Mucosa of rectum (tissue), 2 donors: ENCODE measurements at regions not wholly inside any gene's neighbourhood (a gene's known extent, or its start where the extent isn't known, plus 50 kb on each side); places are given as distances from the start of the nearest gene placed in this dataset.
"Not testable (repeated sequence)": the region's sequence is repeated elsewhere in the genome, so short reads cannot be mapped to it uniquely, and the experiment has no call there.

ENCODE experiments used
- H3K27ac ChIP-seq, 2 donors: one replicate each; pipeline ENCODE4 v1.7.0; 2013; ENCODE audit warnings: inconsistent platforms in 2 of 2, low read depth in 2 of 2, low read length in 2 of 2
- H3K27me3 ChIP-seq, 2 donors: one replicate each; pipeline ENCODE4 v1.7.0; 2013; ENCODE audit warnings: low read length in 2 of 2; ENCODE audit not compliant: control insufficient read depth in 2 of 2, insufficient read depth in 2 of 2
- H3K36me3 ChIP-seq, 2 donors: one replicate each; pipeline ENCODE4 v1.7.0; 2013; ENCODE audit warnings: low read length in 2 of 2; ENCODE audit not compliant: control insufficient read depth in 2 of 2, insufficient read depth in 2 of 2
- H3K4me1 ChIP-seq, 2 donors: one replicate each; pipeline ENCODE4 v1.7.0; 2013; ENCODE audit warnings: low read length in 2 of 2, mild to moderate bottlenecking in 1 of 2; ENCODE audit not compliant: control insufficient read depth in 2 of 2, insufficient read depth in 2 of 2
- H3K4me3 ChIP-seq, 2 donors: one replicate each; pipeline ENCODE4 v1.7.0; 2013; ENCODE audit warnings: low read length in 2 of 2
- H3K9ac ChIP-seq, 2 donors: one replicate each; pipeline ENCODE4 v1.7.0; 2013; ENCODE audit warnings: low read length in 2 of 2, low read depth in 1 of 2, mild to moderate bottlenecking in 1 of 2
- H3K9me3 ChIP-seq, 2 donors: one replicate each; pipeline ENCODE4 v1.7.0; 2013; ENCODE audit warnings: low read length in 2 of 2; ENCODE audit not compliant: control insufficient read depth in 2 of 2
- donor health status: healthy.
- donor health status: Normal muscosa, but diverticular disease.

DNA sequence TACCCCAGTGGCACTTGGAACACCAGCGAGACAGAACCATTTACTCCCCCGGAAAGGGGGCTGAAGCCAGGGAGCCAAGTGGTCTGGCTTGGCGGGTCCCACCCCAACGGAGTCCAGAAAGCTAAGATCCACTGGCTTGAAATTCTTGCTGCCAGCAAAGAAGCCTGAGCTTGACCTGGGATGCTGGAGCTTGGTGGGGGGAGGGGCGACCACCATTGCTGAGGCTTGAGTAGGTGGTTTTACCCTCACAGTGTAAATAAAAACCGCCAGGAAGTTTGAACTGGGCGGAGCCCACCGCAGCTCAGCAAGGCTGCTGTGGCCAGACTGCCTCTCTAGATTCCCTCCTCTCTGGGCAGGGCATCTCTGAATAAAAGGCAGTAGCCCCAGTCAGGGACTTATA is 62.8 kb downstream of the RPS24 start:
- not testable (repeated sequence) for H3K36me3 ChIP-seq, H3K9ac ChIP-seq, H3K4me1 ChIP-seq, H3K9me3 ChIP-seq, H3K4me3 ChIP-seq, H3K27me3 ChIP-seq, H3K27ac ChIP-seq

DNA sequence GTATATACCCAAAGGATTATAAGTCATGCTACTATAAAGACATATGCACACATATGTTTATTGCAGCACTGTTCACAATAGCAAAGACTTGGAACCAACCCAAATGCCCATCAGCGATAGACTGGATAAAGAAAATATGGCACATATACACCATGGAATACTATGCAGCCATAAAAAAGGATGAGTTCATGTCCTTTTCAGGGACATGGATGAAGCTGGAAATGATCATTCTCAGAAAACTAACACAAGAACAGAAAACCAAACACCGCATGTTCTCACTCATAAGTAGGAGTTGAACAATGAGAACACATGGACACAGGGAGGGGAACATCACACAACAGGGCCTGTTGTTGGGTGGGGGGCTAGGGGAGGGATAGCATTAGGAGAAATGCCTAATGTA is 68.9 kb downstream of the RPS24 start:
- H3K4me3 ChIP-seq, H3K4me1 ChIP-seq, H3K9ac ChIP-seq, H3K27me3 ChIP-seq, H3K9me3 ChIP-seq, H3K36me3 ChIP-seq, H3K27ac ChIP-seq: not testable (repeated sequence)

DNA sequence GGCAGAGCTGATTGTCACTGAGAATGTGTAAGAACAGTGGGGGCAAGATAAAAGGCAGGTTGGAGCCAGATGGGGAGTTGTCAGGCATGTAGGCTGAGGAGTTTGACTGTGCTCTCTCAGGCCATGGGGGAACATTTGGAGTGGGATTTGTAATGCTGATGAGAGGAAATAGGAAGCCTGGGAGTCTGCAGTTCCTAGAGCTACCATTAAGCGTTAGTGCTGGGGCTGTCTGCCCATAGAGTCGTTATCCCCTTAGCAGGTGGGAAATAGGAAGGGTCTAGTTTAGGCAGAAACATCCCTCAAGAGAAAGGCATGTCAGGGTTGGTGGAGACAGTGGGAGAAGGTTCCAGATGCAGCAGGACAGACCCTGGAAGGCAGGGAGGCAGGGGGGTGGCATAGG is 75.5 kb downstream of the RPS24 start:
- Histone ChIP-seq H3K9ac (no peak overlapping the region), H3K27me3 (peaks cover 0 to 2% of the 10 kb centered on the region in 2 donors), H3K9me3 (no peaks in the 10 kb centered on the region), H3K27ac (no peak overlapping the region), H3K36me3 (no peaks in the 10 kb centered on the region), H3K4me1 (no peaks in the 10 kb centered on the region), H3K4me3 (no peak overlapping the region)

DNA sequence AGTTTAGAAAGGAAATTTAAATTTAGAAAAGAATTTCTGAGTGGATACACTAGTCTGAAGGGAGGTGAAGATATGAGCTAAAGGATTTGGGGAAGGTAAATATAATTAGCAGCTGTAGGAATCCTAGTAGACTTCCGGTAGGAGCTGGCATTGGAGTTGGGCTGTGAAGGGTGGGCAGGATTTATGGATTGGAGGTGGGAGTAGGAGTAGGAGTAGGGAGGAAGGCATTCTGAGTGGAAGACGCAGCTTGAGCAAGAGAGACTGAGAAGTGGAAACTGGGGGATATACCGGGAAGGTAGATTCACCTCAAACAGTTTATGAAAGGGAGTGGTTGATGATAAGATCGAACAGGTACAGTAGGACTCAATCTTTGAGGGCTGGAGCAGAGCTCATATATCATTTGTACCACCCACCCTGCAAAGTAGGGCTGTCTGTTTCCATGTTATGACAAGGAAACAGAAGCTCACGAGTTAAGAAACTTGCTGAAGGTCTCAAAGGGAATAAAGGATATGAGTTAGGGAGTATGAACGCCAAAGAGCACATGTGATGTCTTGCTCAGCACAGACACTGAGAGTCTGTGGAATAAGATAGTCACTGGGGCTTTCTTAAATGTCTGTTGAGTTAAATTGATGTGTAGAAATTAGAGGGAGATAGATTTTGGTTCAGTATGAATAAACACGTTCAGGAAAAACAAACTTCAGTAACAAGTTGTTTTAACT is 81.6 kb downstream of the RPS24 start:
- H3K9ac ChIP-seq = no peak overlapping the region
- no peak overlapping the region for H3K4me3 ChIP-seq
- H3K27me3 ChIP-seq = peaks cover 0 to 8% of the 10 kb centered on the region in 2 donors
- H3K36me3 ChIP-seq = no peaks in the 10 kb centered on the region
- no peak overlapping the region for H3K27ac ChIP-seq
- no peaks in the 10 kb centered on the region for H3K9me3 ChIP-seq
- no peaks in the 10 kb centered on the region for H3K4me1 ChIP-seq

DNA sequence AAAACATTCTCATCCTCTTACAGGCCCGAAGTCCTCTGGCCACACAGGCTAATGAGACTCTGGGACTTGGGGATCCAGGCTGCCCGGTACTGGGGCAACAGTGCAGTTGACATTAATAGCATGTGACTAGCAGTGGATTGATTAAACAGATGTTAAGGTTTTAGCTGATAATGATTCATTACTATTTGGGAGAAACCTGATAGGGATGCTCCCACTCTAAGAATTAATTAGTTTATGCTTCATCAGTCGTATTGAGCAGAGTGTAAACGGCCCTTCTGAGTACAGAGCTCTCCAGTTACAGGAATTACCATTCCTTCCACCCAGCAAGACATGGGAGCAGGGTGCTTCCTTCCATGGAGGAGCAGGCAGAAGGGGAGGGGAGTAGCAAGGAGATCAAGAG is 82.7 kb downstream of the RPS24 start:
- H3K27ac ChIP-seq = no peak overlapping the region
- H3K4me3 ChIP-seq = no peak overlapping the region
- H3K9me3 ChIP-seq = no peaks in the 10 kb centered on the region
- H3K4me1 ChIP-seq = no peaks in the 10 kb centered on the region
- H3K9ac ChIP-seq = no peak overlapping the region
- H3K36me3 ChIP-seq = no peaks in the 10 kb centered on the region
- H3K27me3 ChIP-seq = peaks cover 0 to 8% of the 10 kb centered on the region in 2 donors

DNA sequence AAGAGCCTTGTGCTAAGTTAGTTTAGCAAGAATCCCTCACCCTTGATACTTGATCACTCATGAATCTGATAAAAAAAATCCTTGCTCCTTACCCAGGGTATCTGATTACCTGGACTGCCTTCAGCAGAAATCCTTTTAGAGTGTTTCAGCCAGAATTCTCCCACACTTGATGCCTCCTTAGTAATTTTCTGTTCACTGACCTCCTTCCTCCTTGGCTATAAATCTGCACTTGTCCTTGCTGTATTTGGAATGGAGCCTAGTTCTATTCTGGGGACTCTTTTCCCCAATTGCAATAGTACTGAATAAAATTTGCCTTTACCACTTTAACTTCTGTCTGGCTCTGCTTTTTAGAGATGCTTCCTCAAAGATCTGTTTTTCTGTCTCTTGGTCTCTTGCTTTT is 84.9 kb downstream of the RPS24 start:
- H3K4me3 ChIP-seq = no peak overlapping the region

DNA sequence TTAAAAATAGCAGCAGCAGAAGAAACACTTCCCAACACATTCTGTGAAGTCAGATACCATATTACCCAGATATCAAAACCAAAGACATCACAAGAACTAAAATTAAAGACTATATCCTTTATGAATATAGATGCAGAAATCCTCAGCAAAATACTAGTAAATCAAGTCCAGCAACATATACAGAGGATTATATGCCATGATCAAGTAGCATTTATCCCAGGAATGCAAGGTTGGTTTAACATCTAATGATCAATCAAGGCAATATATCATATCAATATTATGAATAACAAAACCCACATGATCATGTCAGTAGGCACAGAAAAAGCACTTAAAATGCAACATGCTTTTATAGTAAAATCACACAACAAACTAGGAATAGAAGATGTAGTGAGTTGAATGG is 88.1 kb downstream of the RPS24 start:
- no peak overlapping the region for H3K4me3 ChIP-seq
- no peak overlapping the region for H3K9ac ChIP-seq
- no peaks in the 10 kb centered on the region for H3K36me3 ChIP-seq

More for the DNA sequence above, 84.9 kb downstream of the RPS24 start:
- no peak overlapping the region for H3K9ac ChIP-seq
- H3K36me3 ChIP-seq = no peaks in the 10 kb centered on the region
- H3K27me3 ChIP-seq = peaks cover 0 to 8% of the 10 kb centered on the region in 2 donors
- no peaks in the 10 kb centered on the region for H3K9me3 ChIP-seq
- H3K27ac ChIP-seq = no peak overlapping the region
- no peaks in the 10 kb centered on the region for H3K4me1 ChIP-seq

DNA sequence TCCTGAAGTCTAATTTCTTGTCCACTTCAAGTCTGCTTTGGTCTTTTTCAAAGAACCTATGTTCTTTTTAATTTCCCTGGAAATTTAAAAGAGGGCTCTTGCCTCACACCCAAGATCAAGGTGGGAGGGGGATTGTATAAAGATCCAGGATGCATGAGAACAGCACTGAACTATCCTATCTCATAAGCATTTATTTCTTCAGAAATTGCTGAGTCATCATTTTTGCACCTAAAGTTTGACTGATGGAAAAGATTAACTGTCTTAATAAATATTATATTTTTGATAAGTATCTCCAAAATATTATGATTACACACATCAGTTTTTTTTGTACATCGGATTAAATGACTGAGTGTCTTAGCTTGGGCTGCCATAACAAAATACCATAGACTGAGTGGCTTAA is 90.5 kb downstream of the RPS24 start:
- H3K27me3 ChIP-seq = no peaks in the 10 kb centered on the region
- H3K4me1 ChIP-seq = no peaks in the 10 kb centered on the region
- no peaks in the 10 kb centered on the region for H3K36me3 ChIP-seq
- H3K27ac ChIP-seq = no peak overlapping the region
- no peak overlapping the region for H3K9ac ChIP-seq
- no peaks in the 10 kb centered on the region for H3K9me3 ChIP-seq
- H3K4me3 ChIP-seq = no peak overlapping the region

More for the DNA sequence above, 88.1 kb downstream of the RPS24 start:
- no peaks in the 10 kb centered on the region for H3K27me3 ChIP-seq
- H3K9me3 ChIP-seq = no peaks in the 10 kb centered on the region
- H3K27ac ChIP-seq = no peak overlapping the region
- H3K4me1 ChIP-seq = no peaks in the 10 kb centered on the region

DNA sequence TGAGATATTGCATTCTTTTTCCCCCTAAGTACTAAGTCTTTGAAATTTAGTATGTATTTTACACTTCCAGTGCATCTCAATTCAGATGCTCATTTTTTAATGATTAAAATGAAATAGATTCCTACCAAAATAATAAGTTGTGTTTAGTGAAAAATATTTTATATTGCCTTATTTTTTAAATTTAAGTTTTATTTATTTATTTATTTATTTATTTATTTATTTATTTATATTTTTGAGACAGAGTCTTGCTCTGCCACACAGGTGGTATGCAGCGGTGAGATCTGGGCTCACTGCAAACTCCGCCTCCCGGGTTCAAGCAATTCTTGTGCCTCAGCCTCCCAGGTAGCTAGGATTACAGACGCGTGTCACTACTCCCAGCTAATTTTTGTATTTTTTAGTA is 95.5 kb downstream of the RPS24 start:
- no peaks in the 10 kb centered on the region for H3K9me3 ChIP-seq
- H3K4me3 ChIP-seq = no peak overlapping the region
- H3K27ac ChIP-seq = no peak overlapping the region
- no peaks in the 10 kb centered on the region for H3K36me3 ChIP-seq
- no peaks in the 10 kb centered on the region for H3K27me3 ChIP-seq
- no peaks in the 10 kb centered on the region for H3K4me1 ChIP-seq
- no peak overlapping the region for H3K9ac ChIP-seq

DNA sequence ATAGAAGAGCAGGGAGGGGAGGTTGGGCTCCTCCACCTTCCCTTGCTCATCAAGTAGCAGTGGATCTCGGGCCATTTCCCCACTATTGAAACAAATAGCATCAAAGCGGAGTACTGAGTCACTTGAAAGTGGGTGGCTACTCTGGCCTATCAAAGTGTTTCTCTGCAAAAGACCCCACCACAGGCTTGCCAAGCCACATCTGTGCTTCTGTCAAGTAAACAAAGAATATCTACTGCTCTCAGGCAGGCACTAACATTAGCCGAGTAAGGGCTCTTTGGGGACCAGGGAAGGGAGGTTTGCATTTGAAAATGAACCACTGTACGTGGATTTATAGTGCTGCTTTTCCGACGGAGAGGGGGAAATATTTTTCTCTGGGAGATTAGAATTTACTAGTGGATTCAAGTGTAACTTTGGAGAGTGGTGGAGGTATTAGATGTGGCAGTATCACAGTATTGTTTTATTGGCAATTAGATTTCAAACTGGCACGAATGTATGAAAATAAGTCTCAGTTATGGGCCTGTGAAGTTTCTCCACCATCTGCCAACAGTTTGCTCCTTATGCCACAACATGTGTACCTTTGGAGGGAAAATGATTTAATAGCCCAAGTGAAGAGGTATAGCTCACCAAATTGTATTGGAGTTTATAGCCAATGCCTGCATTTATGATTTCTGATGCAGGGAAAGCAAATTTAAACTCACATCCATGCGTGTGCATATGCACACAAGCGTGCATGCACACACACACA is 97.5 kb downstream of the RPS24 start:
- no peak overlapping the region for H3K27ac ChIP-seq
- H3K27me3 ChIP-seq = no peaks in the 10 kb centered on the region
- no peak overlapping the region for H3K4me3 ChIP-seq
- H3K4me1 ChIP-seq = no peaks in the 10 kb centered on the region
- no peak overlapping the region for H3K9ac ChIP-seq
- no peaks in the 10 kb centered on the region for H3K9me3 ChIP-seq
- H3K36me3 ChIP-seq = no peaks in the 10 kb centered on the region
